H9 (cell line): ENCODE measurements at regions not wholly inside any gene's neighbourhood (a gene's known extent, or its start where the extent isn't known, plus 50 kb on each side); places are given as distances from the start of the nearest gene placed in this dataset.

ENCODE experiments used
- DNase-seq: peaks from one replicate; pipeline ENCODE4 v3.0.0-alpha.2; 2017
- H2AFZ ChIP-seq: one replicate; pipeline ENCODE4 v1.6.1; 2013; ENCODE audit warnings: mild to moderate bottlenecking, low read length, control low read depth, moderate library complexity
- H2AK5ac ChIP-seq: 2 replicates; pipeline ENCODE4 v1.6.1; 2013; ENCODE audit warnings: low read length, control low read depth, mixed read lengths; ENCODE audit not compliant: insufficient read length
- H2BK120ac ChIP-seq: one replicate; pipeline ENCODE4 v1.6.1; 2013; ENCODE audit warnings: low read depth, mild to moderate bottlenecking, low read length, control low read depth, inconsistent platforms; ENCODE audit not compliant: poor library complexity, severe bottlenecking
- H2BK12ac ChIP-seq: 2 replicates; pipeline ENCODE4 v1.6.1; 2013; ENCODE audit warnings: low read length, control low read depth, mixed read lengths, low read depth; ENCODE audit not compliant: insufficient read length
- H2BK15ac ChIP-seq: 2 replicates; pipeline ENCODE4 v1.6.1; 2013; ENCODE audit warnings: low read depth, low read length, control low read depth
- H2BK20ac ChIP-seq: one replicate; pipeline ENCODE4 v1.6.1; 2013; ENCODE audit warnings: low read depth, mild to moderate bottlenecking, low read length, control low read depth, inconsistent platforms; ENCODE audit not compliant: poor library complexity, severe bottlenecking
- H2BK5ac ChIP-seq: 2 replicates; pipeline ENCODE4 v1.6.1; 2013; ENCODE audit warnings: low read length, control low read depth, mixed read lengths; ENCODE audit not compliant: insufficient read length
- H3K14ac ChIP-seq: 2 replicates; pipeline ENCODE4 v1.6.1; 2013; ENCODE audit warnings: low read length, control low read depth; ENCODE audit not compliant: insufficient read depth
- H3K18ac ChIP-seq: 2 replicates; pipeline ENCODE4 v1.6.1; 2013; ENCODE audit warnings: low read depth, mild to moderate bottlenecking, mixed read lengths, low read length, control low read depth; ENCODE audit not compliant: insufficient read length
- H3K23ac ChIP-seq: 2 replicates; pipeline ENCODE4 v1.6.1; 2013; ENCODE audit warnings: low read length, control low read depth, mixed read lengths, low read depth; ENCODE audit not compliant: insufficient read length
- H3K23me2 ChIP-seq: 2 replicates; pipeline ENCODE4 v1.6.1; 2013; ENCODE audit warnings: low read depth, mild to moderate bottlenecking, mixed read lengths, low read length, control low read depth; ENCODE audit not compliant: insufficient read length, poor library complexity, severe bottlenecking
- H3K27ac ChIP-seq: 2 replicates; pipeline ENCODE4 v1.5.1; 2013; ENCODE audit warnings: low read length, control low read depth, mixed read lengths, low read depth; ENCODE audit not compliant: insufficient read length
- H3K27me3 ChIP-seq: 2 replicates; pipeline ENCODE4 v1.6.1; 2013; ENCODE audit warnings: low read length, control low read depth, inconsistent platforms; ENCODE audit not compliant: insufficient read depth
- H3K4ac ChIP-seq: 2 replicates; pipeline ENCODE4 v1.6.1; 2013; ENCODE audit warnings: low read depth, mild to moderate bottlenecking, control low read depth, inconsistent platforms, low read length, moderate library complexity
- H3K4me1 ChIP-seq: 2 replicates; pipeline ENCODE4 v1.6.1; 2013; ENCODE audit warnings: low read length, control low read depth, inconsistent platforms; ENCODE audit not compliant: insufficient read depth
- H3K4me2 ChIP-seq: 2 replicates; pipeline ENCODE4 v1.6.1; 2013; ENCODE audit warnings: low read length, control low read depth, mixed read lengths; ENCODE audit not compliant: insufficient read length, insufficient read depth
- H3K56ac ChIP-seq: 2 replicates; pipeline ENCODE4 v1.6.1; 2013; ENCODE audit warnings: low read depth, mild to moderate bottlenecking, mixed read lengths, low read length, control low read depth; ENCODE audit not compliant: insufficient read length
- H3K79me1 ChIP-seq: 2 replicates; pipeline ENCODE4 v1.6.1; 2013; ENCODE audit warnings: low read depth, mild to moderate bottlenecking, moderate library complexity, low read length, control low read depth, inconsistent platforms; ENCODE audit not compliant: insufficient read depth, poor library complexity, severe bottlenecking
- H3K79me2 ChIP-seq: 2 replicates; pipeline ENCODE4 v1.6.1; 2013; ENCODE audit warnings: low read length, control low read depth, inconsistent platforms; ENCODE audit not compliant: insufficient read depth
- H3K9ac ChIP-seq: 2 replicates; pipeline ENCODE4 v1.6.1; 2013; ENCODE audit warnings: low read length, control low read depth, mixed read lengths; ENCODE audit not compliant: insufficient read length; ENCODE audit errors: extremely low read depth
- H3K9me3 ChIP-seq: one replicate; pipeline ENCODE4 v1.6.1; 2013; ENCODE audit warnings: low read depth, low read length, inconsistent platforms; ENCODE audit not compliant: control insufficient read depth
- H3T11ph ChIP-seq: one replicate; pipeline ENCODE4 v1.6.1; 2013; ENCODE audit warnings: mild to moderate bottlenecking, low read length, control low read depth, inconsistent platforms
- H4K20me1 ChIP-seq: one replicate; pipeline ENCODE4 v1.6.1; 2013; ENCODE audit not compliant: control insufficient read depth, insufficient read length, insufficient read depth
- H4K5ac ChIP-seq: 2 replicates; pipeline ENCODE4 v1.6.1; 2013; ENCODE audit warnings: low read depth, mild to moderate bottlenecking, mixed read lengths, low read length, control low read depth; ENCODE audit not compliant: insufficient read length
- H4K8ac ChIP-seq: replicated peaks from 2 replicates; pipeline ENCODE4 v1.6.1; 2013; ENCODE audit warnings: low read length, control low read depth, mixed read lengths, low read depth; ENCODE audit not compliant: insufficient read length
- H4K91ac ChIP-seq: 2 replicates; pipeline ENCODE4 v1.6.1; 2013; ENCODE audit warnings: low read depth, mild to moderate bottlenecking, moderate library complexity, mixed read lengths, low read length, control low read depth; ENCODE audit not compliant: insufficient read length
- H3K27ac Mint-ChIP-seq, 3 experiments: 2 replicates in 2 of 3; 3 replicates in 1 of 3; pipeline ENCODE4 v1.8.0; 2020 to 2021; ENCODE audit warnings: mixed read lengths in 3 of 3, mild to moderate bottlenecking in 1 of 3, moderate library complexity in 1 of 3
- H3K27me3 Mint-ChIP-seq: 2 replicates; pipeline ENCODE4 v1.8.0; 2021; ENCODE audit warnings: low read depth, mild to moderate bottlenecking, moderate library complexity, mixed read lengths
- H3K36me3 Mint-ChIP-seq, 3 experiments: 2 replicates in 2 of 3; 3 replicates in 1 of 3; pipeline ENCODE4 v1.8.0; 2020 to 2021; ENCODE audit warnings: low read depth in 3 of 3, mixed read lengths in 3 of 3; ENCODE audit not compliant: insufficient read depth in 1 of 3
- H3K4me1 Mint-ChIP-seq, 2 experiments: 2 replicates each; pipeline ENCODE4 v1.8.0; 2020; ENCODE audit warnings: mixed read lengths in 2 of 2
- H3K4me3 Mint-ChIP-seq, 2 experiments: 2 replicates in 1 of 2; 3 replicates in 1 of 2; pipeline ENCODE4 v1.8.0; 2020 to 2021; ENCODE audit warnings: mild to moderate bottlenecking in 2 of 2, mixed read lengths in 2 of 2, moderate library complexity in 1 of 2
- H3K9me3 Mint-ChIP-seq, 2 experiments: 2 replicates in 1 of 2; 3 replicates in 1 of 2; pipeline ENCODE4 v1.8.0; 2020; ENCODE audit warnings: mild to moderate bottlenecking in 2 of 2, mixed read lengths in 2 of 2, moderate library complexity in 1 of 2
- CTCF ChIP-seq: fragments of 200-600 bp; sonication (generic); conservative IDR thresholded peaks from 3 replicates; pipeline ENCODE4 v1.8.0; 2021; ENCODE audit warnings: antibody characterized with exemption, mild to moderate bottlenecking
- WGBS: extraction: QIAGEN DNeasy Blood & Tissue Kit; methylation state at CpG from one replicate; pipeline ENCODE4 v1.1.7; 2013; ENCODE audit warnings: missing lambda C conversion rate, low lambda C conversion rate, mixed read lengths; ENCODE audit not compliant: insufficient read length; ENCODE audit errors: extremely low coverage; 5-methylcytosine and 5-hydroxymethylcytosine counted together

DNA sequence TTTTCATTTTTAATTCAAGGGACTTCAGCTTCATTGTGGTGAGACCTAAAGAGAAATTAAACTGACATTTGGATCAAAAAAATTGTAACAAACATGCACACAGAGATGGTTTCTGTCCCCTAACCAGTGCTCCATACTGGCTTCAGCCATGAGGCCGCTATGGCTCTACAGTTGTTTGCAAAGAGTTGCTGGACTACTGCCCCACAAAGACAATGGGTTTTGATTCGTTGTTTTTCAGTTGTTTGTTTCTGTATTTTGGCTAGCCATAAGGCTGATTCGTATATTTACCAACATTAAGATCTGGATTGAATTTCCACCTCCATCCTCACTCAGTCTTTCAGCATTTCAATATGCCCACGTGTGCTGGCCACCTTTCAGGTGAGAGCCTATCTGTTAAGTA, 163.7 kb upstream of the KIF2A start:
- Histone ChIP-seq H4K8ac (no peak overlapping the region), H3K9ac (no peak overlapping the region), H3K27me3 (no peaks in the 10 kb centered on the region), H3K23ac (no peak overlapping the region), H2BK20ac (no peak overlapping the region), H2AFZ (no peak overlapping the region), H3K18ac (no peak overlapping the region), H3K27ac (no peak overlapping the region), H3K4me1 (no peaks in the 10 kb centered on the region; the same call in 1 of the 2 replicates), H3K79me2 (no peaks in the 10 kb centered on the region), H2BK5ac (no peak overlapping the region), H4K91ac (no peak overlapping the region), H3T11ph (no peak overlapping the region), H3K4ac (no peak overlapping the region; the same call in 1 of the 2 replicates), H4K20me1 (no peaks in the 10 kb centered on the region), H2BK12ac (no peak overlapping the region), H3K23me2 (no peaks in the 10 kb centered on the region), H3K9me3 (no peaks in the 10 kb centered on the region), H3K56ac (no peak overlapping the region), H4K5ac (no peak overlapping the region), H2BK120ac (no peak overlapping the region), H3K14ac (no peak overlapping the region), H3K4me2 (no peak overlapping the region), H3K79me1 (no peaks in the 10 kb centered on the region), H2BK15ac (no peak overlapping the region), H2AK5ac (no peak overlapping the region)
- peaks cover 9 to 13% of the 10 kb centered on the region in 2 experiments for H3K9me3 Mint-ChIP-seq
- H3K4me3 Mint-ChIP-seq, result no peak overlapping the region
- DNase-seq, result no peak
- H3K4me1 Mint-ChIP-seq, result peaks cover 42 to 50% of the 10 kb centered on the region in 2 experiments
- no peak overlapping the region for H3K27ac Mint-ChIP-seq
- H3K36me3 Mint-ChIP-seq, result peaks cover 0 to 9% (median 3%) of the 10 kb centered on the region in 3 experiments; a peak in 4 of 7 replicates
- no peak for TF ChIP-seq CTCF
- no CpG with 5 or more reads among the region's 4 CpGs for WGBS
- no peaks in the 10 kb centered on the region; the same call in 1 of the 2 replicates for H3K27me3 Mint-ChIP-seq
